ENCODE measurements at regions not wholly inside any gene's neighbourhood (a gene's known extent, or its start where the extent isn't known, plus 50 kb on each side); places are given as distances from the start of the nearest gene placed in this dataset.
A peak's percentile ranks its signal among the peaks of the same experiment; 100 is the strongest.
"Not testable (repeated sequence)": the region's sequence is repeated elsewhere in the genome, so short reads cannot be mapped to it uniquely, and the experiment has no call there.

DNA sequence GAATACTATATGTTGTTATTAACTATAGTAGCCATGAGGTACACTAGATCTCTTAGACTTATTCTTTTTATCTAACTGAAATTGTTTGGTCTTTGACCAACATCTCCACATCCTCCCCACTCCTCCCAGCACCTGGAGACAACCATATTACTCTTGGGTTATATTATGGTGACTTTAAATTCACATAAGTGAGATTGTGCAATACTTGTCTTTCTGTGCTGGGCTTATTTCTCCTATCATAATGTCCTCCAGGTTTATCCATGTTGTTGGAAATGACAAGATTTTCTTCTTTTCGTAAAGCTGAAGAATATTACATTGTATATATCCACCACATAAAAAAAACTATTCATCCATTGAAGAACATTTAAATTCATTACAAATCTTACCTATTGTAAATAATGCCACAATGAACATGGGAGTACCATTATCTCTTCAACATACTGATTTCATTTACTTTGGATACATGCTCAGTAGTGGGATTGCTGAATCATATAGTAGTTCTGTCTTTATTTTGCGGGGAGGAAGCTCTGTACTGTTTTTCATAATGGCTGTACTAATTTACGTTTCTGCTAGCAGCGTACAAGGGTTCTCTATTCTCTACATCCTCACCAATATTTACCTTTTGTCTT lies 159.2 kb upstream of the SCN7A start:
- intact Hi-C loops (cut with DNase I) = no loop called here
- DNase-seq (ENCODE audit: low spot score) (no peak), ATAC-seq (no peak)

DNA sequence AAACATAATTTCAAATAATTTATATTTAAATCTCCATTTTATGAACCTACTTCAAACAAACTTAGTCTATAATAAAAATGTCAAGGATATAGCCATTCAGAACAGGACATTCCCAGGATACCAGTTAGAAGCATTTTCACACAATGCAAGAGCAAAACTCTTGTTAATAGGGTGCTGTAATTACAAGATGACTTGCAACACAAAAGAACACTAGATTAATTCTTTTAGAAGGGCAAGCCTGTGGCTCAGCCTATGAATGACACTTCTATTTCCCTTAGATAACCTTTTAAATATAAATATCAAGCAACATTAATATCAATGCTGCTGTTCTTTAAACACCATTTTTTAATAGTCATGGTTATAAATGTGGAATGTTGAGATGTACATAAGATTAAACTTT lies 157.9 kb upstream of the SCN7A start:
- intact Hi-C loops (cut with DNase I) = no loop called here
- DNase-seq (ENCODE audit: low spot score) = no peak
- no peak for ATAC-seq

GRCh38 chr2:166651080-166651675 lies 157.1 kb upstream of the SCN7A start:
- intact Hi-C loops (cut with DNase I) = no loop called here
- DNase-seq (ENCODE audit: low spot score) (no peak), ATAC-seq (no peak)

- ATAC-seq (no peak), DNase-seq (ENCODE audit: low spot score) (no peak)
- intact Hi-C loops (cut with DNase I) = no loop called here
These were observed 153.9 kb upstream of the SCN7A start for GRCh38 chr2:166647935-166648334.

DNA sequence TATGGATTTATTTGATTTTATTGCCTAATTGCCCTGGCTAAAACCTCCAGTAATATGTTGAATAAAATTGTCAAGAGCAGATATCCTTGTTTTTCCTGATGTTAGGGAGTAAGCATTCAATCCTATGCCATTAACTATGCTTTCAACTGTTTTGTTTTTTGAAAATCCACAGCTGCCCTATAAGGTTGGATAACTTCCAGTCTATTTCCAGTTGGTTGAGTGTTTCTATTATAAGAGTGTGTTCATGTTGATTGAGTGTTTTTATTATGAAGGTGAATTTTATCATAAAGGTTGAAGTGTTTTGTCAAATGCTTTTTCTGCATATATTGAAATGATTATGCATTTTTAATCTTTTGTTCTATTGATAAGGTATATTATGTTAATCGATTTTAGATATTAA lies 149.9 kb upstream of the SCN7A start:
- no peak for ATAC-seq
- intact Hi-C loops (cut with DNase I) = no loop called here
- no peak for DNase-seq (ENCODE audit: low spot score)

DNA sequence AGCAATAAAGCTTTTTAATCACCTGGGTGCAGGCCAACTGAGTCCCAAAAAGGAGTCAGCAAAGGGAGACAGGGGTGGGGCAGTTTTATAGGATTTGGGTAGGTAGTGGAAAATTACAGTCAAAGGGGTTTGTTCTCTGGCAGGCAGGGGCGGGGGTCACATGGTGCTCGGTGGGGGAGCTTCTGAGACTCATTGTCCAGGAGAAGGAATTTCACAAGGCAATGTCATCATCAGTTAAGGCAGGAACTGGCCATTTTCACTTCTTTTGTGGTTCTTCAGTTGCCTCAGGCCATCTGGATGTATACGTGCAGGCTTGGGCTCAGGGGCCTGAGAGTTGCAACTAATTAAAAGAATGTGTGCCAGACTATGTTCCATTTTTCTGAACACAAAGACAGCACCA lies 147.5 kb upstream of the SCN7A start:
- intact Hi-C loops (cut with DNase I); ATAC-seq; DNase-seq (ENCODE audit: low spot score): not testable (repeated sequence)

DNA sequence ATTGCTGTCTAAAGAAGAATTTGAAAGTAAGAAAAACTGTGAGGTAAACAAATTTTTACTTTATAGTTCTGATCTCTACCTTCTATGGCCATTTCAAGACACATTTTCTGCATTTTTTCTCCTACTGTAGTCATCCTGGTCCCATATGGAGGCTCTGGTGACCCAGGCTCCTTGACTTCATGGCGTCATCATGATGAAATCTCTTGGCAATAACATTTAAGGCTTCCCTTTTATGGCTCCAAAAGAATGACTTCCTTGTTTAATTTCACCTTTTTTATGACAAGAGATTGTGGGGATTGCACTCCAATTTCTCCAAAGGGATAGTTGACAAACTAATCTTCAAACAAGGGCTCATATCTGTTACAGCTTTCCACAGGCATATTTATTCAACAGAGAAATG lies 143.0 kb upstream of the SCN7A start:
- intact Hi-C loops (cut with DNase I) = no loop called here
- DNase-seq (ENCODE audit: low spot score) (no peak), ATAC-seq (no peak)

- DNase-seq (ENCODE audit: low spot score) (no peak), ATAC-seq (no peak)
- intact Hi-C loops (cut with DNase I) = no loop called here
These were observed 140.7 kb upstream of the SCN7A start for GRCh38 chr2:166634706-166635105.

GRCh38 chr2:166632616-166633015 lies 138.6 kb upstream of the SCN7A start:
- intact Hi-C loops (cut with DNase I) = no loop called here
- ATAC-seq (peak; percentile 28), DNase-seq (ENCODE audit: low spot score) (no peak)

DNA sequence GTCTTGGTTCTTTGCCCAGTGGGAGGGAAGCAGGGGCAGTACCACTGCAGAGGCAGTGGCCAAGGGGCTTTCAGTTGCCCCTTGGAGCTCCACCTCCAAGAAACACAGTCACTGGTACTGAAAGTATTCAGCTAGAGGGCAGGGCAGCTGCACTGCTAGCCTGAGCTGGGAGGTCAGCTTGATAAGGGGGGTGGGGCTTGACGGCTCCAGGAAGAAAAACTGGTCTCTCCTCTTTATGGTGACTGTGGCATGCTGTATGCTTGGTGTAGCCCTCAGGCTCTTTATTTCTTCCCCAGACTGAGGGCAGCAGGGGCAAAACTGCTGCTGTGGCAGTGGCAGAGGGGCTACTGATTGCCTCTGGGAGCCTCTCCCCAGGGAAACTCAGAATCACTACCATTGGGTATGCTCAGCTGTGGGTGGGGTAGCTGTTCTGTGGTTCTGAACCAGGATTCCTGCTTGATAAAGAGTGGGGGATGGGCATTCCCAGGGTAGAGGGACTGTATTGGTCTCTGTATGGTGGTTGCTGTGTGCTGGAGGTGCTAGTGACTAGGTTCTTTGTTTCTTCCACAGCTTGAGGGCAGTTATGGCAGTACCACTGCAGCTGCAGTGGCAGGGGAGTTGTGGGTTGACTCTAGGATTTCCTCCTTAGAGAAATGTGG lies 134.6 kb upstream of the SCN7A start:
- no peak for DNase-seq (ENCODE audit: low spot score)
- ATAC-seq = no peak
- intact Hi-C loops (cut with DNase I) = no loop called here

DNA sequence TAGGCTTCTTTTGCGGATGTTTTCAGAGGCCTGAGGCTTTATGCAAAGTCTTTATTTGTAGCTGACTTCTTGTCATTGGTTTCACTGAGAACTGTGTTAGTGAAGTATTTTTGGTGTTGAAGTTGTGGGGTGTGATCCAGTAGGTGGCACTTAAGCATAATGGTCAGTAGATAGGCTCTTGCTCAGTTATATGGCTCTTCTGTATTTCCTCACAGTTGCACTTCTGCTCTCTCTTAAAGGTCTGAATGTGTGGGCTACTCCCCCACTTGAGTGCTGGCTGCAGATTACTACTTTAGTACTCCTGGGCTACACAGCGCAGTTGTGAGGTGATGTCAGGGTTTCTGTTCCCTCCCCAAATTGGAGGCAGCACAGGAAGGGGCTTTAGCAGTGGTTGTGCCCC lies 133.8 kb upstream of the SCN7A start:
- intact Hi-C loops (cut with DNase I) = no loop called here
- no peak for ATAC-seq

DNA sequence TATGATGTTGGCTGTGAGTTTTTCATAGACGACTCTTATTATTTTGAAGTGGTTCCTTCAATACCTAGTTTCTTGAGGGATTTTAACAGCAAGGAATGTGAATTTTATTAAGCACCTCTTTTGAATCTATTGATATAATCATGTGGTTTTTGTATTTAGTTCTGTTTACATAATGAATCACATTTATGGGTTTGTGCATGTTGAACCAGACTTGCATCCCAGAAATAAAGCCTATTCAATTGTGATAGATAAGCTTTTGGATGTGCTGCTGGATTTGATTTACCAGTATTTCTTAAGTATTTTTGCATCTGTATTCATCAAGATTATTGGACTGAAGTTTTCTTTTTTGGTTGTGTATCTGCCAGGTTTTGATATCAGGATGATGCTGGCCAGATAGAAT lies 131.6 kb upstream of the SCN7A start:
- intact Hi-C loops (cut with DNase I) = no loop called here
- DNase-seq (ENCODE audit: low spot score) = no peak
- ATAC-seq = no peak

More for the DNA sequence above, 133.8 kb upstream of the SCN7A start:
- no peak for DNase-seq (ENCODE audit: low spot score)

DNA sequence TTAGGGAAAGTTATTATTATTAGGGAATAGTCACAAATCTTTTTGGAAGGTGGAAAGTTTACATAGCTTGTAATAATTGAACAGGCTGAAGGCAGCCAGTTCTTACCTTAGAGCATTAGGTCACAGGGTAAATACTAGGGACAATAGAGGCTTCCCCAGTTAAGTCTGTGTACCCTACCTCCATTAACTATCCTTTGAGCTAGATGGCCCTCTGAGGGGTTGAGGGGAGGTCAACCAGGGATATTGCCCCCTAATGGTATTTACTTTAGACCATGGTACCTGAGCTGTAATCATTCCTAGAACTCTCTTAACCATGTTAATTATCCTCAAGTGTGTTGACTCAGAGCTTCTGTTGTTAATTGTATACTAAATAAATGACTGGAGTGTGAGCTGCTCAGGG lies 120.5 kb upstream of the SCN7A start:
- ATAC-seq (no peak), DNase-seq (ENCODE audit: low spot score) (no peak)
- intact Hi-C loops (cut with DNase I) = no loop called here

- no peak for ATAC-seq
- intact Hi-C loops (cut with DNase I) = no loop called here
- no peak for DNase-seq (ENCODE audit: low spot score)
These were observed 120.0 kb upstream of the SCN7A start for GRCh38 chr2:166614029-166614428.

GRCh38 chr2:166613226-166613625 lies 119.2 kb upstream of the SCN7A start:
- intact Hi-C loops (cut with DNase I) = no loop called here
- ATAC-seq (no peak), DNase-seq (ENCODE audit: low spot score) (no peak)

DNA sequence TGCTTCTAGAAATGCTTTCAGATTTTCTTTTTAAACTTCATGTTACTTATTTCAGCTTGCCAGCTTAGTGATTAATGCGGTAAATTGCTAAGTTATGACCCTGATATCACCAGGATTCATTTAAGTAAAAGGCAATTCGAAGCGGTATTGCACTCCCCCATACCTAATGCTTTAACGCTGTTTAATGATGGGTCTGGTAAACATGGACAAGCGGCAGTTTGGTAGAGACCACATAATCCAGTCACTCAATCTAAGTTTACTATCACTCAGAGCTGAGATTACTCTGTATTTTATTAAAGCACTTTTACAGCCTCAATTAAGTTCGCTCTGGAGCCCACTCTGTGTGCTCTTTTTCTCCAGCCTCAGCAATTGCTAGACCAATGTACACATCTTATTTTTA lies 118.2 kb upstream of the SCN7A start:
- no peak for ATAC-seq
- intact Hi-C loops (cut with DNase I) = no loop called here

GRCh38 chr2:166610913-166611305 lies 116.9 kb upstream of the SCN7A start:
- intact Hi-C loops (cut with DNase I) = no loop called here
- no peak for DNase-seq (ENCODE audit: low spot score)
- no peak for ATAC-seq

More for the DNA sequence above, 118.2 kb upstream of the SCN7A start:
- DNase-seq (ENCODE audit: low spot score) = no peak

- DNase-seq (ENCODE audit: low spot score) = no peak
- intact Hi-C loops (cut with DNase I) = no loop called here
- ATAC-seq = peak; percentile 72
These were observed 116.3 kb upstream of the SCN7A start for GRCh38 chr2:166610180-166610912.

GRCh38 chr2:166609183-166609959 lies 115.3 kb upstream of the SCN7A start:
- ATAC-seq = no peak
- intact Hi-C loops (cut with DNase I) = no loop called here

More at GRCh38 chr2:166609183-166609959, 115.3 kb upstream of the SCN7A start:
- no peak for DNase-seq (ENCODE audit: low spot score)

Data from sciatic nerve (tissue), 2 donors.